Fibroblast of villous mesenchyme (primary cell): ENCODE measurements at regions not wholly inside any gene's neighbourhood (a gene's known extent, or its start where the extent isn't known, plus 50 kb on each side); places are given as distances from the start of the nearest gene placed in this dataset.

Source experiments
- DNase-seq: peaks from one replicate; pipeline ENCODE4 v3.0.0-alpha.2; 2010; ENCODE audit warnings: low read depth
- H3K4me3 ChIP-seq: 2 replicates; pipeline ENCODE4 v1.5.1; 2011; ENCODE audit warnings: low read depth, mild to moderate bottlenecking, low read length
- TF ChIP-seq, protein P1 (sequence below): IDR thresholded peaks from 2 replicates; pipeline ENCODE4 v1.5.1; 2012; ENCODE audit warnings: low read depth, mild to moderate bottlenecking, low read length; ENCODE audit not compliant: insufficient read depth

- TF ChIP-seq, protein P1, sequence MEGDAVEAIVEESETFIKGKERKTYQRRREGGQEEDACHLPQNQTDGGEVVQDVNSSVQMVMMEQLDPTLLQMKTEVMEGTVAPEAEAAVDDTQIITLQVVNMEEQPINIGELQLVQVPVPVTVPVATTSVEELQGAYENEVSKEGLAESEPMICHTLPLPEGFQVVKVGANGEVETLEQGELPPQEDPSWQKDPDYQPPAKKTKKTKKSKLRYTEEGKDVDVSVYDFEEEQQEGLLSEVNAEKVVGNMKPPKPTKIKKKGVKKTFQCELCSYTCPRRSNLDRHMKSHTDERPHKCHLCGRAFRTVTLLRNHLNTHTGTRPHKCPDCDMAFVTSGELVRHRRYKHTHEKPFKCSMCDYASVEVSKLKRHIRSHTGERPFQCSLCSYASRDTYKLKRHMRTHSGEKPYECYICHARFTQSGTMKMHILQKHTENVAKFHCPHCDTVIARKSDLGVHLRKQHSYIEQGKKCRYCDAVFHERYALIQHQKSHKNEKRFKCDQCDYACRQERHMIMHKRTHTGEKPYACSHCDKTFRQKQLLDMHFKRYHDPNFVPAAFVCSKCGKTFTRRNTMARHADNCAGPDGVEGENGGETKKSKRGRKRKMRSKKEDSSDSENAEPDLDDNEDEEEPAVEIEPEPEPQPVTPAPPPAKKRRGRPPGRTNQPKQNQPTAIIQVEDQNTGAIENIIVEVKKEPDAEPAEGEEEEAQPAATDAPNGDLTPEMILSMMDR: no peak
- DNase-seq: no peak
- no peak overlapping the region for H3K4me3 ChIP-seq
These were observed 375.6 kb downstream of the BRINP2 start for GRCh38 chr1:177546346-177546745.

DNA sequence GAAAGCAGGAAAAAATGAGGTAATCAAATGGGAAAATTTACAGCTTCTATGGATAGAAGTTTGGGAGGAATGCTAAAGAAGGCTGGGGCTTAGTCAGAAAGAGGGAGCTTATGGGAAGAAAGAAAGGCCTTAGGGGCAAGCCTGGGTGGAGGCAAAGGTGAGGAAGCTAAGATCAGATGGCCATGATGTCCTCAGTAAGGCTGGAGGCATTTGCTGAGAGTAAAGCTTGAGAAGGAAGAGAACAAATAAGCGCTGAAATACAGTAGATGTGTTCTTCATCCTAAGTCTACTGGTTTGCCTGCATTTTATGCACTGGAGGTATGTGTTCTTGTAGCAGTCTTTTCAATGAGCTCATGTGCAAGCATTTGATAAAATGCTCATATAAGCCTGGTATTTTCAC, 355.4 kb downstream of the BRINP2 start:
- no peak overlapping the region for H3K4me3 ChIP-seq
- TF ChIP-seq, protein P1: no peak
- no peak for DNase-seq

- TF ChIP-seq, protein P1: no peak
- no peak overlapping the region for H3K4me3 ChIP-seq
- DNase-seq: no peak
These were observed 354.4 kb downstream of the BRINP2 start for GRCh38 chr1:177525176-177525575.

- TF ChIP-seq, protein P1: no peak
- no peak overlapping the region for H3K4me3 ChIP-seq
- peak; percentile 4 for DNase-seq
These were observed 346.8 kb downstream of the BRINP2 start for GRCh38 chr1:177517546-177517945.

DNA sequence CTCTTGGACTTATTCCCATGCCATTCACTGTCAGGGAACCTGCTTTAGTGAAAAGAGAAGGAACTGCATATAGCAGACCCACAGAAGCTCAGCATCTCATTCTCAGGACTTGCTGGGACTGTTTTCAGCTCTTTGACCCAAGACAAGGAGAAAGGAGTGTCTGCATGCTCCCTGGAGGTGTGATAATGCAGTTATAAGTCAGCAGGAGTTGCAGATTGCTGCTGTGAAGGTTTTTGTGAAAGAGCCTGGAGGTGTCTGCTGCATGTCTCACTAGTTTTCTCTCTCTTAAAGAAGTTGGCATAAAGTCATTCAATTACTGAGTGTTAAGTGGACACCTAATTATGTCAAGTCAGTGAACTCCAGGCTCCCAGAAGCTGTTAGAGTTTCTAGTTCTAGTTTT, 343.4 kb downstream of the BRINP2 start:
- TF ChIP-seq, protein P1: no peak
- no peak overlapping the region for H3K4me3 ChIP-seq
- no peak for DNase-seq

- TF ChIP-seq, protein P1: no peak
- DNase-seq: peak; percentile 0
These were observed 340.3 kb downstream of the BRINP2 start for GRCh38 chr1:177511036-177511435.

GRCh38 chr1:177505905-177506590, 335.3 kb downstream of the BRINP2 start:
- DNase-seq: no peak
- H3K4me3 ChIP-seq: no peak overlapping the region
- TF ChIP-seq, protein P1: no peak

More at GRCh38 chr1:177511036-177511435, 340.3 kb downstream of the BRINP2 start:
- H3K4me3 ChIP-seq: no peak overlapping the region
